GM21390 (cell line): ENCODE measurements at regions not wholly inside any gene's neighbourhood (a gene's known extent, or its start where the extent isn't known, plus 50 kb on each side); places are given as distances from the start of the nearest gene placed in this dataset.

Experiments
- ATAC-seq: cut with Tn5 transposase; IDR thresholded peaks from one replicate; pipeline ENCODE4 v1.9.1; 2021; ENCODE audit not compliant: unreplicated experiment

GRCh38 chr9:115209601-115210306 lies 91.8 kb upstream of the TNC start:
- ATAC-seq, result peak; percentile 37

- ATAC-seq, result no peak
Observed at GRCh38 chr9:115210699-115211098, 92.7 kb upstream of the TNC start.

- ATAC-seq, result peak; percentile 60
Observed at GRCh38 chr9:115211413-115212124, 93.6 kb upstream of the TNC start.

- ATAC-seq, result no peak
Observed at GRCh38 chr9:115212125-115212605, 94.2 kb upstream of the TNC start.

- peak; percentile 33 for ATAC-seq
Observed at GRCh38 chr9:115212832-115213231, 94.9 kb upstream of the TNC start.

- ATAC-seq, result no peak
Observed at GRCh38 chr9:115213818-115214334, 95.9 kb upstream of the TNC start.

GRCh38 chr9:115216873-115217272 lies 98.9 kb upstream of the TNC start:
- no peak for ATAC-seq

GRCh38 chr9:115220319-115221005 lies 102.5 kb upstream of the TNC start:
- ATAC-seq, result no peak

- ATAC-seq, result no peak
Observed at GRCh38 chr9:115223471-115223870, 105.5 kb upstream of the TNC start.

- ATAC-seq, result no peak
Observed at GRCh38 chr9:115225459-115226116, 107.6 kb upstream of the TNC start.

- no peak for ATAC-seq
Observed at GRCh38 chr9:115226152-115226551, 108.2 kb upstream of the TNC start.

- no peak for ATAC-seq
Observed at GRCh38 chr9:115229496-115229895, 111.5 kb upstream of the TNC start.

- no peak for ATAC-seq
Observed at GRCh38 chr9:115230924-115231515, 113.1 kb upstream of the TNC start.

GRCh38 chr9:115232181-115232774 lies 114.3 kb upstream of the TNC start:
- peak; percentile 59 for ATAC-seq

GRCh38 chr9:115234094-115234493 lies 116.1 kb upstream of the TNC start:
- no peak for ATAC-seq

GRCh38 chr9:115235221-115235620 lies 117.3 kb upstream of the TNC start:
- ATAC-seq, result no peak

GRCh38 chr9:115237385-115237998 lies 119.5 kb upstream of the TNC start:
- no peak for ATAC-seq

GRCh38 chr9:115240676-115241075 lies 122.7 kb upstream of the TNC start:
- ATAC-seq, result no peak

- ATAC-seq, result no peak
Observed at GRCh38 chr9:115241641-115242040, 123.7 kb upstream of the TNC start.

- no peak for ATAC-seq
Observed at GRCh38 chr9:115249488-115249887, 131.5 kb upstream of the TNC start.
